Natural killer cell (primary cell): ENCODE measurements at regions not wholly inside any gene's neighbourhood (a gene's known extent, or its start where the extent isn't known, plus 50 kb on each side); places are given as distances from the start of the nearest gene placed in this dataset.

Experiments
- ATAC-seq, 3 donors: fragments of 150-1000 bp in 2 of 3; fragments of 200-7000 bp in 1 of 3; cut with Tn5 transposase; 1 replicate in 1 of 3; 2 replicates in 2 of 3; pipeline ENCODE4 v1.10.0; 2021; ENCODE audit warnings: mild to moderate bottlenecking in 2 of 3, moderate library complexity in 2 of 3
- DNase-seq, 2 donors: peaks; one replicate each; pipeline versions ENCODE4 v3.0.0 to v3.0.0-alpha.2; 2013 to 2021; ENCODE audit warnings: mixed read lengths in 1 of 2
- H3K27ac ChIP-seq: one replicate; pipeline ENCODE4 v1.5.1; 2013; ENCODE audit warnings: mild to moderate bottlenecking, low read length
- H3K27me3 ChIP-seq: one replicate; pipeline ENCODE4 v1.6.1; 2013; ENCODE audit warnings: low read length; ENCODE audit not compliant: control insufficient read depth, insufficient read depth
- H3K36me3 ChIP-seq: one replicate; pipeline ENCODE4 v1.6.1; 2013; ENCODE audit warnings: low read length; ENCODE audit not compliant: control insufficient read depth, insufficient read depth
- H3K4me1 ChIP-seq: one replicate; pipeline ENCODE4 v1.6.1; 2013; ENCODE audit warnings: low read length; ENCODE audit not compliant: control insufficient read depth, insufficient read depth
- H3K4me3 ChIP-seq: one replicate; pipeline ENCODE4 v1.5.1; 2013; ENCODE audit warnings: low read length
- H3K9me3 ChIP-seq: one replicate; pipeline ENCODE4 v1.6.1; 2013; ENCODE audit warnings: low read length; ENCODE audit not compliant: control insufficient read depth, insufficient read depth
- H3K27ac Mint-ChIP-seq, 2 donors: one replicate each; pipeline ENCODE4 v1.8.0; 2022; ENCODE audit warnings: mild to moderate bottlenecking in 2 of 2, mixed read lengths in 2 of 2, moderate library complexity in 1 of 2
- H3K27me3 Mint-ChIP-seq, 2 donors: one replicate each; pipeline ENCODE4 v1.8.0; 2022; ENCODE audit warnings: low read depth in 2 of 2, mixed read lengths in 2 of 2
- H3K36me3 Mint-ChIP-seq: one replicate; pipeline ENCODE4 v1.8.0; 2022; ENCODE audit warnings: mixed read lengths
- H3K4me1 Mint-ChIP-seq, 2 donors: one replicate each; pipeline ENCODE4 v1.8.0; 2022; ENCODE audit warnings: mixed read lengths in 2 of 2
- H3K4me3 Mint-ChIP-seq: one replicate; pipeline ENCODE4 v1.8.0; 2022; ENCODE audit warnings: mild to moderate bottlenecking, moderate library complexity, mixed read lengths
- H3K9me3 Mint-ChIP-seq, 2 donors: one replicate each; pipeline ENCODE4 v1.8.0; 2022; ENCODE audit warnings: mixed read lengths in 2 of 2
- CTCF ChIP-seq: fragments of 200-600 bp; IDR thresholded peaks from one replicate; pipeline ENCODE4 v1.8.0; 2022; ENCODE audit warnings: antibody characterized with exemption
- WGBS: methylation state at CpG from one replicate; pipeline ENCODE4 v1.1.7; 2013; ENCODE audit warnings: missing lambda C conversion rate; ENCODE audit not compliant: insufficient coverage; 5-methylcytosine and 5-hydroxymethylcytosine counted together
- intact Hi-C: fragments of 100-400 bp; cut with micrococcal nuclease; formaldehyde crosslinking; loops from one replicate; pipeline ENCODE4 v1.14.2; 2022

- no CpG with 5 or more reads among the region's 2 CpGs for WGBS
- H3K9me3 Mint-ChIP-seq, result peaks cover 2 to 11% of the 10 kb centered on the region in 2 donors
Observed at GRCh38 chr4:28233724-28234123, 1373.1 kb downstream of the STIM2 start.

GRCh38 chr4:28238876-28239275, 1378.2 kb downstream of the STIM2 start:
- no peak for TF ChIP-seq CTCF
- intact Hi-C loops, result no loop called here
- no peaks in the 10 kb centered on the region for H3K4me1 ChIP-seq
- H3K36me3 ChIP-seq, result no peaks in the 10 kb centered on the region
- Mint-ChIP-seq H3K4me1 (no peaks in the 10 kb centered on the region), H3K27me3 (no peaks in the 10 kb centered on the region), H3K36me3 (no peaks in the 10 kb centered on the region), H3K27ac (no peak overlapping the region), H3K4me3 (no peak overlapping the region), H3K9me3 (peaks cover 8 to 14% of the 10 kb centered on the region in 2 donors)
- H3K27ac ChIP-seq, result no peak overlapping the region
- H3K27me3 ChIP-seq, result no peaks in the 10 kb centered on the region
- no peak overlapping the region for H3K4me3 ChIP-seq
- DNase-seq, result no peak
- H3K9me3 ChIP-seq, result no peaks in the 10 kb centered on the region
- ATAC-seq, result no peak
- WGBS, result 71% methylated on average over 3 of the region's 3 CpGs

More at GRCh38 chr4:28233724-28234123, 1373.1 kb downstream of the STIM2 start:
- Histone ChIP-seq H3K27ac (no peak overlapping the region), H3K27me3 (no peaks in the 10 kb centered on the region), H3K9me3 (no peaks in the 10 kb centered on the region), H3K36me3 (no peaks in the 10 kb centered on the region), H3K4me1 (no peaks in the 10 kb centered on the region), H3K4me3 (no peak overlapping the region)
- Mint-ChIP-seq H3K27ac (no peak overlapping the region), H3K27me3 (no peaks in the 10 kb centered on the region), H3K4me1 (no peaks in the 10 kb centered on the region), H3K36me3 (no peaks in the 10 kb centered on the region), H3K4me3 (no peak overlapping the region)
- ATAC-seq (no peak), DNase-seq (no peak)
- intact Hi-C loops, result no loop called here
- TF ChIP-seq CTCF, result no peak

- peaks cover 10 to 13% of the 10 kb centered on the region in 2 donors for H3K9me3 Mint-ChIP-seq
- no peak overlapping the region for H3K27ac Mint-ChIP-seq
- H3K4me1 ChIP-seq, result no peaks in the 10 kb centered on the region
- no peaks in the 10 kb centered on the region for H3K9me3 ChIP-seq
- no peak for DNase-seq
- no peaks in the 10 kb centered on the region for H3K27me3 ChIP-seq
- no peaks in the 10 kb centered on the region for H3K27me3 Mint-ChIP-seq
- no peak for ATAC-seq
- H3K36me3 Mint-ChIP-seq, result peaks cover 6% of the 10 kb centered on the region
- no peaks in the 10 kb centered on the region for H3K36me3 ChIP-seq
- no peak overlapping the region for H3K27ac ChIP-seq
- intact Hi-C loops, result no loop called here
- WGBS, result no CpG with 5 or more reads among the region's 2 CpGs
- H3K4me1 Mint-ChIP-seq, result no peaks in the 10 kb centered on the region
- H3K4me3 Mint-ChIP-seq, result no peak overlapping the region
- H3K4me3 ChIP-seq, result no peak overlapping the region
- no peak for TF ChIP-seq CTCF
Observed at GRCh38 chr4:28241021-28241420, 1380.4 kb downstream of the STIM2 start.

GRCh38 chr4:28247805-28248204, 1387.2 kb downstream of the STIM2 start:
- H3K4me3 Mint-ChIP-seq, result no peak overlapping the region
- Histone ChIP-seq H3K27ac (no peak overlapping the region), H3K4me3 (no peak overlapping the region), H3K36me3 (no peaks in the 10 kb centered on the region), H3K9me3 (no peaks in the 10 kb centered on the region), H3K27me3 (no peaks in the 10 kb centered on the region), H3K4me1 (no peaks in the 10 kb centered on the region)
- H3K36me3 Mint-ChIP-seq, result peaks cover 12% of the 10 kb centered on the region
- intact Hi-C loops, result no loop called here
- DNase-seq, result no peak
- no peak overlapping the region for H3K27ac Mint-ChIP-seq
- no peak for ATAC-seq
- no peaks in the 10 kb centered on the region for H3K27me3 Mint-ChIP-seq
- H3K4me1 Mint-ChIP-seq, result no peaks in the 10 kb centered on the region
- peaks cover 7 to 10% of the 10 kb centered on the region in 2 donors for H3K9me3 Mint-ChIP-seq
- 94% methylated on average over 2 of the region's 2 CpGs for WGBS
- no peak for TF ChIP-seq CTCF
